Panc1 (cell line): ENCODE measurements at regions not wholly inside any gene's neighbourhood (a gene's known extent, or its start where the extent isn't known, plus 50 kb on each side); places are given as distances from the start of the nearest gene placed in this dataset.

Source experiments
- ATAC-seq: fragments of 200-7000 bp; cut with Tn5 transposase; 2 replicates; pipeline ENCODE4 v1.9.1; 2020; ENCODE audit warnings: mild to moderate bottlenecking, moderate library complexity
- BruUV-seq: library from RNA; stranded (reverse); fragments of 400-500 nt; replicated peaks from 2 replicates; lab custom pipeline; 2021; lab: Mats Ljungman, UMichigan
- CTCF ChIA-PET: fragments of 300-600 bp; sonication (Branson Sonifier 250); formaldehyde crosslinking; loops from one replicate; lab custom pipeline; 2022; ENCODE audit warnings: antibody characterized with exemption; lab: Charles Lee
- POLR2A ChIA-PET: fragments of 300-600 bp; sonication (Branson Sonifier 250); formaldehyde crosslinking; loops from one replicate; lab custom pipeline; 2022; ENCODE audit warnings: antibody characterized with exemption; lab: Charles Lee
- DNase-seq: peaks from one replicate; pipeline ENCODE4 v3.0.0-alpha.2; 2010; ENCODE audit warnings: low read depth, low spot score
- H3K27ac ChIP-seq: 2 replicates; pipeline ENCODE4 v1.5.1; 2011; ENCODE audit warnings: mild to moderate bottlenecking, low read length, inconsistent platforms
- H3K27me3 ChIP-seq: fragments of 200-500 bp; sonication (Bioruptor generic); 2 replicates; pipeline ENCODE4 v1.6.0; 2014; ENCODE audit warnings: low read length, inconsistent platforms; ENCODE audit not compliant: control insufficient read depth, insufficient read depth
- H3K36me3 ChIP-seq: fragments of 200-500 bp; sonication (Bioruptor generic); 2 replicates; pipeline ENCODE4 v1.5.1; 2014; ENCODE audit warnings: inconsistent platforms, mild to moderate bottlenecking, low read length, moderate library complexity; ENCODE audit not compliant: control insufficient read depth, insufficient read depth
- H3K4me1 ChIP-seq: 2 replicates; pipeline ENCODE4 v1.5.1; 2011; ENCODE audit warnings: inconsistent platforms, mild to moderate bottlenecking, low read length, moderate library complexity; ENCODE audit not compliant: control insufficient read depth, insufficient read depth
- H3K4me3 ChIP-seq, 2 experiments: 2 replicates each; pipeline ENCODE4 v1.5.1; 2011 to 2012; ENCODE audit warnings: low read depth in 2 of 2, low read length in 2 of 2, mild to moderate bottlenecking in 2 of 2, inconsistent platforms in 1 of 2, moderate library complexity in 1 of 2
- H3K9me3 ChIP-seq: fragments of 200-500 bp; sonication (Bioruptor generic); 2 replicates; pipeline ENCODE4 v1.5.1; 2014; ENCODE audit warnings: low read depth, mild to moderate bottlenecking, inconsistent platforms, low read length, moderate library complexity; ENCODE audit not compliant: control insufficient read depth, insufficient read depth
- POLR2AphosphoS5 ChIP-seq: IDR thresholded peaks from 2 replicates; pipeline ENCODE4 v1.6.1; 2012; ENCODE audit warnings: mild to moderate bottlenecking, low read depth, low read length, moderate library complexity
- SIN3A ChIP-seq: IDR thresholded peaks from 2 replicates; pipeline ENCODE4 v1.6.1; 2012; ENCODE audit warnings: low read depth, mild to moderate bottlenecking, low read length, moderate library complexity, borderline replicate concordance; ENCODE audit not compliant: insufficient read depth
- TCF7L2 ChIP-seq: IDR thresholded peaks from 2 replicates; pipeline ENCODE4 v1.6.1; 2011; ENCODE audit warnings: mild to moderate bottlenecking, low read depth, low read length, inconsistent platforms
- in situ Hi-C: cut with HindIII; loops from 2 replicates; pipeline ENCODE4 v1.10.0; 2016; ENCODE audit warnings: low sequenced_read_pairs, low pct_unique_long_range_greater_than_20kb
- intact Hi-C: fragments of 100-400 bp; cut with micrococcal nuclease; formaldehyde crosslinking; loops from one replicate; pipeline ENCODE4 v1.10.0; 2022; ENCODE audit not compliant: unreplicated experiment
- TF ChIP-seq, protein P1 (sequence below), 2 experiments: IDR thresholded peaks; 2 replicates each; pipeline ENCODE4 v1.6.1; 2011 to 2012; ENCODE audit warnings: low read depth in 2 of 2, control low read depth in 1 of 2, low read length in 1 of 2, mild to moderate bottlenecking in 1 of 2, moderate library complexity in 1 of 2; ENCODE audit not compliant: insufficient read depth in 1 of 2
- TF ChIP-seq, protein P2 (sequence below): fragments of 450-650 bp; IDR thresholded peaks from 2 replicates; pipeline ENCODE4 v1.5.1; 2017; ENCODE audit warnings: mild to moderate bottlenecking

DNA sequence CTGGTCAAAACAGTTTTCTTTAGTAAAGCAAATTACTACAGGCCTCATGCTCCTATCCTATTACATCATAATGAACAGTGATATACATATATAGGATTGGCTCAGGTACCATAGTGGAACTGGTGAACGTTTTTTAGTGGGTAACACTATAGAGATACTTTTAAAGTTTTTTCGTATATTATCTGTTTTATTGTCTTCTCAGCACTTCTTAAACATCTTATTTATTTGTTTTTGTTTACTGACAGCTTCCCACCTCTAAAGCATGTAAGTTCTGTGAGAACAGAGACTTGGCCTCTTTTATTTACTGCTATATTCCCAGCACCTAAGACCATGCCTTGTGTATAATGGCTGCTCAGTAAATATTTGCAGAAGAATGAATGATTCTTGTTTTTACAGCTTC is 81.1 kb upstream of the PSMA6 start:
- no peak overlapping the region for H3K4me3 ChIP-seq
- H3K36me3 ChIP-seq = no peaks in the 10 kb centered on the region; the same call in 1 of the 2 replicates
- in situ Hi-C loops (no loop called here), intact Hi-C loops (loop anchor here (10.0 kb wide), 1 partner anchor 194 kb away; the partner anchor contains the start of gene NFKBIA)
- no peak for TF ChIP-seq POLR2AphosphoS5
- TF ChIP-seq, protein P1, sequence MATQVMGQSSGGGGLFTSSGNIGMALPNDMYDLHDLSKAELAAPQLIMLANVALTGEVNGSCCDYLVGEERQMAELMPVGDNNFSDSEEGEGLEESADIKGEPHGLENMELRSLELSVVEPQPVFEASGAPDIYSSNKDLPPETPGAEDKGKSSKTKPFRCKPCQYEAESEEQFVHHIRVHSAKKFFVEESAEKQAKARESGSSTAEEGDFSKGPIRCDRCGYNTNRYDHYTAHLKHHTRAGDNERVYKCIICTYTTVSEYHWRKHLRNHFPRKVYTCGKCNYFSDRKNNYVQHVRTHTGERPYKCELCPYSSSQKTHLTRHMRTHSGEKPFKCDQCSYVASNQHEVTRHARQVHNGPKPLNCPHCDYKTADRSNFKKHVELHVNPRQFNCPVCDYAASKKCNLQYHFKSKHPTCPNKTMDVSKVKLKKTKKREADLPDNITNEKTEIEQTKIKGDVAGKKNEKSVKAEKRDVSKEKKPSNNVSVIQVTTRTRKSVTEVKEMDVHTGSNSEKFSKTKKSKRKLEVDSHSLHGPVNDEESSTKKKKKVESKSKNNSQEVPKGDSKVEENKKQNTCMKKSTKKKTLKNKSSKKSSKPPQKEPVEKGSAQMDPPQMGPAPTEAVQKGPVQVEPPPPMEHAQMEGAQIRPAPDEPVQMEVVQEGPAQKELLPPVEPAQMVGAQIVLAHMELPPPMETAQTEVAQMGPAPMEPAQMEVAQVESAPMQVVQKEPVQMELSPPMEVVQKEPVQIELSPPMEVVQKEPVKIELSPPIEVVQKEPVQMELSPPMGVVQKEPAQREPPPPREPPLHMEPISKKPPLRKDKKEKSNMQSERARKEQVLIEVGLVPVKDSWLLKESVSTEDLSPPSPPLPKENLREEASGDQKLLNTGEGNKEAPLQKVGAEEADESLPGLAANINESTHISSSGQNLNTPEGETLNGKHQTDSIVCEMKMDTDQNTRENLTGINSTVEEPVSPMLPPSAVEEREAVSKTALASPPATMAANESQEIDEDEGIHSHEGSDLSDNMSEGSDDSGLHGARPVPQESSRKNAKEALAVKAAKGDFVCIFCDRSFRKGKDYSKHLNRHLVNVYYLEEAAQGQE (IDR thresholded peaks at IDR 0.05; ENCODE audit: insufficient read depth in 1 of 2, low read depth in 2 of 2, low read length in 1 of 2) = no peak
- no peak for TF ChIP-seq TCF7L2
- TF ChIP-seq, protein P2, sequence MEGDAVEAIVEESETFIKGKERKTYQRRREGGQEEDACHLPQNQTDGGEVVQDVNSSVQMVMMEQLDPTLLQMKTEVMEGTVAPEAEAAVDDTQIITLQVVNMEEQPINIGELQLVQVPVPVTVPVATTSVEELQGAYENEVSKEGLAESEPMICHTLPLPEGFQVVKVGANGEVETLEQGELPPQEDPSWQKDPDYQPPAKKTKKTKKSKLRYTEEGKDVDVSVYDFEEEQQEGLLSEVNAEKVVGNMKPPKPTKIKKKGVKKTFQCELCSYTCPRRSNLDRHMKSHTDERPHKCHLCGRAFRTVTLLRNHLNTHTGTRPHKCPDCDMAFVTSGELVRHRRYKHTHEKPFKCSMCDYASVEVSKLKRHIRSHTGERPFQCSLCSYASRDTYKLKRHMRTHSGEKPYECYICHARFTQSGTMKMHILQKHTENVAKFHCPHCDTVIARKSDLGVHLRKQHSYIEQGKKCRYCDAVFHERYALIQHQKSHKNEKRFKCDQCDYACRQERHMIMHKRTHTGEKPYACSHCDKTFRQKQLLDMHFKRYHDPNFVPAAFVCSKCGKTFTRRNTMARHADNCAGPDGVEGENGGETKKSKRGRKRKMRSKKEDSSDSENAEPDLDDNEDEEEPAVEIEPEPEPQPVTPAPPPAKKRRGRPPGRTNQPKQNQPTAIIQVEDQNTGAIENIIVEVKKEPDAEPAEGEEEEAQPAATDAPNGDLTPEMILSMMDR = no peak
- TF ChIP-seq SIN3A = no peak
- POLR2A ChIA-PET = no interaction called here
- H3K27ac ChIP-seq = no peak overlapping the region
- H3K9me3 ChIP-seq = no peaks in the 10 kb centered on the region
- CTCF ChIA-PET = no interaction called here
- DNase-seq = no peak
- no TSS peak for BruUV-seq
- ATAC-seq = no peak
- no peaks in the 10 kb centered on the region for H3K27me3 ChIP-seq
- peaks cover 4% of the 10 kb centered on the region; the same call in 1 of the 2 replicates for H3K4me1 ChIP-seq

DNA sequence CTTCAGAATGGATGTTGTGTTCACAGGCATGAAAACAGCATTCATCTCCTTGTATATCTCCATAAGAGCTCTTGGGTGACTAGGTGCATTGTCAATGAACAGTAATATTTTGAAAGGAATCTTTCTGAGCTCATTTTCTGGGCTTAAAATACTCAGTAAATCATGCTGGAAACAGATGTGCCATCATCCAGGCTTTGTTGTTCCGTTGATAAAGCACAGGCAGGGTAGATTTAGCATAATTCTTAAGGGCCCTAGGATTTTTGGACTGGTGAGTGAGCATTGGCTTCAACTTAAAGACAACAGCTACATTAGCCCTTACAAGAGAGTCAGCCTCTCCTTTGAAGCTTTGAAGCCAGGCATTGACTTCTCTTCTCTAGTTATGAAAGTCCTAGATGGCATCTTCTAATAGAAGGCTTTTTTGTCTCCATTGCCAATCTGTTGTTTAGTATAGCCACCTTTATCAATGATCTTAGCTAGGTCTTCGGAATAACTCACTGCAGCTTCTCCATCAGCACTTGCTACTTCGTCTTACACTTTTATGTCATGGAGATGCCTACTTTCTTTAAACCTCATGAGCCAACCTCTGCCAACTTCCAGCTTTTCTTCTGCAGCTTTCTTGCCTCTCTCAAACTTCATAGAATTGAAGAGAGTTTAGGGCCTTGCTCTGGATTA is 79.6 kb upstream of the PSMA6 start:
- H3K27ac ChIP-seq = no peak overlapping the region
- intact Hi-C loops = loop anchor here (10.0 kb wide), 1 partner anchor 192 kb away; the partner anchor contains the start of gene NFKBIA
- DNase-seq (no peak), ATAC-seq (no peak)
- H3K36me3 ChIP-seq = no peaks in the 10 kb centered on the region; the same call in 1 of the 2 replicates
- POLR2A ChIA-PET = no interaction called here
- CTCF ChIA-PET = no interaction called here
- TF ChIP-seq, protein P1 (IDR thresholded peaks at IDR 0.05; ENCODE audit: insufficient read depth in 1 of 2, low read depth in 2 of 2, low read length in 1 of 2) = no peak
- TF ChIP-seq TCF7L2 = no peak
- TF ChIP-seq, protein P2 = no peak
- TF ChIP-seq POLR2AphosphoS5 = no peak
- TF ChIP-seq SIN3A = no peak
- peaks cover 4% of the 10 kb centered on the region; the same call in 1 of the 2 replicates for H3K4me1 ChIP-seq
- H3K27me3 ChIP-seq = no peaks in the 10 kb centered on the region
- in situ Hi-C loops = no loop called here
- H3K4me3 ChIP-seq = no peak overlapping the region
- H3K9me3 ChIP-seq = no peaks in the 10 kb centered on the region
- no TSS peak for BruUV-seq
